ENCODE measurements at regions not wholly inside any gene's neighbourhood (a gene's known extent, or its start where the extent isn't known, plus 50 kb on each side); places are given as distances from the start of the nearest gene placed in this dataset.

DNA sequence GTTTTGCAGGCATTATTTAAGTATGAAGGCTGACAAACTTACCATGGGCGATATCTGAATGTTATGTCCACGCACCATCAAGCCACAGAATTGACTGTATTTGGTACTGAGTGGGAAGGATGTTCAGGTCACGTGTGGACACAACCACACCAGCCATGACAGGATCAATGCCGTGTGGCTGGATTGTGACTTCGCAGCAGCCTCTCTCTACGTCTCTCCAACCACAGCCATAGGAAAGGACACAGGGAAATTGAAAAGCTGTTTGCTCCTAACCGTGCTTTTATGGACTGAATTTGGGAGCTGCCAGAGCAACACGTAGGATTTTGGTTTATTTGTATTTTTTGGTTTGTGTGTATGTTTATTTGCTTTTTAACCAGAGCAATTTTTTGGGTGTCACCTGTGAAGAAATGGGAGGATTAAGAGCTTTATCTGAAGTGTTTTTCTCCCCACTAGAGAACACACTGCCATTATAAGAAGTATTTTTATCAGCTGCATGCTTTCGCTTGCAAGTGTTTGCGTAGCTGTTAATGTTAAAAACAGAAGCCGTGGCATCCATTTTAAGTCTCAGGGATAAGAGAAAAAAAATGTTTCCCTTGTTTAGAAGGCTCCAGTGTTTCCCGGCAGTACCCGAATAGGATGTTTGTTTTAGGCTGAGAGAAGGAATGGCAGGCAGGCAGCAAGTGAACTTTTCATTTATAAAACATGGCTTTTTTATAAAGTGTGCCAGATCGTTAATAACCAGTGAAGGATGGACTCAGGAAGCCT lies 401.1 kb upstream of the NFE2L3 start:
- peak; percentile 77 for FAIRE-seq
- no peaks in the 10 kb centered on the region for H3K27me3 ChIP-seq
- no peaks in the 10 kb centered on the region for H3K9me3 ChIP-seq
- H3K36me3 ChIP-seq: no peaks in the 10 kb centered on the region
- H3K4me3 ChIP-seq: no peak overlapping the region
- TF ChIP-seq CTCF (IDR thresholded peaks at IDR 0.05): no peak
- intact Hi-C loops (cut with DNase I): no loop called here
- ATAC-seq: no peak
- H3K4me1 ChIP-seq: no peaks in the 10 kb centered on the region
- no peak overlapping the region for H3K27ac ChIP-seq
- WGBS, 2 donors: 41 to 43% methylated on average over 14 of the region's 14 CpGs
- DNase-seq: no peak

DNA sequence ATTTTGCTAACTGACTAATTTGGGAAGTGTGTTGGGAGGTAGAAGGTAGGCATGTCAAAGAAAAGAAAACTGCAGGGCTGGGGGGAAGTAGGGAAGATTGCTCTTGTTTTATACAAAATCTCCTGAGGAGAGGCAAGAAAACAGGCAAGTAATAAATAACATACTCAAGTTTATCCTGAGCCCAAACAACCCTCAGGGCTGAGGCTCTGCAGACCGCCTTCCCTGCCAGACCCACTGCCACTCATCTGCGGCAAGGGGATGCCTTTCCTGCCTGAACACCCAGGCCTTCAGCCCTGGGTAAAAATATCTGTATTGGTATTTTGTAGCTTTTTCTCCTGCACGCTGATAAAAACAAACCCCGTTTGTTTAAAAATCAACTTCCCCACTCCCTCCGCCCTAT lies 399.8 kb upstream of the NFE2L3 start:
- Histone ChIP-seq H3K4me1 (no peaks in the 10 kb centered on the region), H3K27me3 (no peaks in the 10 kb centered on the region), H3K36me3 (no peaks in the 10 kb centered on the region), H3K9me3 (no peaks in the 10 kb centered on the region), H3K27ac (no peak overlapping the region), H3K4me3 (no peak overlapping the region)
- DNase-seq: no peak
- no peak for ATAC-seq
- no peak for TF ChIP-seq CTCF (IDR thresholded peaks at IDR 0.05)
- WGBS, 2 donors: 84 to 88% methylated on average over 5 of the region's 5 CpGs
- intact Hi-C loops (cut with DNase I): no loop called here
- FAIRE-seq: no peak

- Histone ChIP-seq H3K36me3 (no peaks in the 10 kb centered on the region), H3K4me1 (no peaks in the 10 kb centered on the region), H3K9me3 (no peaks in the 10 kb centered on the region), H3K27ac (no peak overlapping the region), H3K4me3 (no peak overlapping the region), H3K27me3 (no peaks in the 10 kb centered on the region)
- 84 to 86% methylated on average over 16 of the region's 16 CpGs for WGBS, 2 donors
- DNase-seq: no peak
- no peak for TF ChIP-seq CTCF (IDR thresholded peaks at IDR 0.05)
- intact Hi-C loops (cut with DNase I): no loop called here
- no peak for FAIRE-seq
- ATAC-seq: no peak
Measured at GRCh38 chr7:25752967-25753791, 398.8 kb upstream of the NFE2L3 start.

DNA sequence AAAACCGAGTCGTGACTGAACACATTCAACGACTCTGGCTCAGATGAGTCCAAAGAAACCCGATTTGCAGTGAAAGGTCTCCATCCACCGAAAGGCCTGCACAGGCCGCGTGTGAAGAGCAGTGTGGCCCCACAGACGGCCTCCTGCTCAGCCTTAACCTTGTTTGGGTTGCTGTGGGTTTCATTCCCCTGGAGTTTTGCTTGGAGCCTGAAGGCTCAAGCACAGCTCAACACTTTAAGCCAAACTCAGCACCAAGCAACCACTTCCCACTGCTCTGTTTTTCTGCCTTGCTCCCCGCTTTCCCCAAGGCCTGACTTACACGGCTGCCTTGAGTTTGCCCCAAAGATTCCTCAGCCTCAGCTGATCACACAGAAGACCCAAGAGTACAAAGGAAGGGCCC lies 398.2 kb upstream of the NFE2L3 start:
- H3K4me3 ChIP-seq: no peak overlapping the region
- 84 to 89% methylated on average over 10 of the region's 10 CpGs for WGBS, 2 donors
- ATAC-seq (no peak), FAIRE-seq (no peak), DNase-seq (no peak)
- H3K27ac ChIP-seq: no peak overlapping the region
- no peaks in the 10 kb centered on the region for H3K4me1 ChIP-seq
- no peaks in the 10 kb centered on the region for H3K27me3 ChIP-seq
- intact Hi-C loops (cut with DNase I): no loop called here
- H3K9me3 ChIP-seq: no peaks in the 10 kb centered on the region
- H3K36me3 ChIP-seq: no peaks in the 10 kb centered on the region
- TF ChIP-seq CTCF (IDR thresholded peaks at IDR 0.05): no peak

DNA sequence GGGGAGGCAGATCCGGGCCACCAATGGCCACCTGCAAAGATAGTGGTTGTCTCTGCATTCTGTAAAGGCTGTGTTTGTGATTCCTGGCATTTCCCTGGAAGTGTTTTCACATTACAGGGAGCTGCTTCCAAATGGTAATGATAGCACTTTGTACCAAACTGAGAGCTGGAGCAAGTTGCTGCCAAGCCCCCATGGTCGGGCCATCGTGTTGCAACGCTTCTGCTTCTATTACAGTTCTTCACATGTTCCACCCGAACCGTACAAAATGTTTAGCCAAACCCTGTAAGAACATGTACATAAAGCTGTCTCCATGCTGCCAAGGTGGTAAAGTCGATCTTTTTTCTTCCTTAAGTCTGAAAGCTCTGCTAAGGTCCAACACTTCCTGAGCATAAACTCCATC lies 397.7 kb upstream of the NFE2L3 start:
- WGBS, 2 donors: 79 to 85% methylated on average over 7 of the region's 7 CpGs
- intact Hi-C loops (cut with DNase I): no loop called here
- ATAC-seq (no peak), DNase-seq (no peak), FAIRE-seq (no peak)
- no peak overlapping the region for H3K27ac ChIP-seq
- no peaks in the 10 kb centered on the region for H3K27me3 ChIP-seq
- no peak for TF ChIP-seq CTCF (IDR thresholded peaks at IDR 0.05)
- no peaks in the 10 kb centered on the region for H3K36me3 ChIP-seq
- H3K4me3 ChIP-seq: no peak overlapping the region
- no peaks in the 10 kb centered on the region for H3K4me1 ChIP-seq
- no peaks in the 10 kb centered on the region for H3K9me3 ChIP-seq
